Stomach (tissue), 4 donors: ENCODE measurements at regions not wholly inside any gene's neighbourhood (a gene's known extent, or its start where the extent isn't known, plus 50 kb on each side); places are given as distances from the start of the nearest gene placed in this dataset.

Experiments
- POLR2AphosphoS5 ChIP-seq, 3 donors: sonication (generic); formaldehyde crosslinking; IDR thresholded peaks; one replicate each; pipeline ENCODE4 v1.6.1; 2016; ENCODE audit warnings: antibody characterized with exemption in 3 of 3
- TF ChIP-seq, protein P1 (sequence below), 7 experiments: fragments of 450-650 bp in 4 of 7; fragments of 200-600 bp in 3 of 7; sonication (generic) in 3 of 7; IDR thresholded peaks; one replicate each; pipeline ENCODE4 v1.5.1; 2016 to 2019; ENCODE audit warnings: antibody characterized with exemption in 7 of 7, control low read depth in 2 of 7, mild to moderate bottlenecking in 1 of 7

DNA sequence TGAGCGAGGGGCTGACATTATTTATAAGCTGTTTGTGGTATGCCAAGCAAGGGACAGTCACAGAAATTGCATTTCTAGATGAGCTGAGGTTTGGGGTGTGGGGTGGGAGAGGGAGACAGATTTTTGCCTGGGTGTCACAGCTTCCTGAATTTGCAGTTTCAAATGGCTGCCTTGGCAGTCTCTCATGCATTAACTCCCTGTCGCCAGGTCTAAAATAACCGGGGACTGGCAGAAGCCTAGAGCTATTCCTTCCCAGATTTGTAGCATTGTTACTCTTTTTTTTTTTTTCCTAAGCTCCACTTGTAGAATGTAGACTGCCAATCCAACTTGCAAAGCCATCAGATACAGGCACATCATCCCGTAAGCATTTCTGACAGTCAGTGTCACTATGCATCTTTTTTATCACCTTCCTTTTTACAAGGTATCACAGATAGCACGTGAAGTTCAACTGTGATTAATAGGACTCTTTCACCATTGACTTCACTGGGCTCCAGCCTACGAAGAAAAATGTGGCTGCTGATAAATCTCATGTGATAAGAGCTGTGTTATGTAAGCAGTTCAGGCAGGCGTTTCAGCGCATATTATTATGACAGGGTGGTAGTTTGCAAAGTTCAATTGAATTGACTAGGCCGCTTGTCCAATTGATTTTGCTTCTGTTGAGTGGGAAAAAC is 130.7 kb upstream of the CELF2 start:
- TF ChIP-seq, protein P1, sequence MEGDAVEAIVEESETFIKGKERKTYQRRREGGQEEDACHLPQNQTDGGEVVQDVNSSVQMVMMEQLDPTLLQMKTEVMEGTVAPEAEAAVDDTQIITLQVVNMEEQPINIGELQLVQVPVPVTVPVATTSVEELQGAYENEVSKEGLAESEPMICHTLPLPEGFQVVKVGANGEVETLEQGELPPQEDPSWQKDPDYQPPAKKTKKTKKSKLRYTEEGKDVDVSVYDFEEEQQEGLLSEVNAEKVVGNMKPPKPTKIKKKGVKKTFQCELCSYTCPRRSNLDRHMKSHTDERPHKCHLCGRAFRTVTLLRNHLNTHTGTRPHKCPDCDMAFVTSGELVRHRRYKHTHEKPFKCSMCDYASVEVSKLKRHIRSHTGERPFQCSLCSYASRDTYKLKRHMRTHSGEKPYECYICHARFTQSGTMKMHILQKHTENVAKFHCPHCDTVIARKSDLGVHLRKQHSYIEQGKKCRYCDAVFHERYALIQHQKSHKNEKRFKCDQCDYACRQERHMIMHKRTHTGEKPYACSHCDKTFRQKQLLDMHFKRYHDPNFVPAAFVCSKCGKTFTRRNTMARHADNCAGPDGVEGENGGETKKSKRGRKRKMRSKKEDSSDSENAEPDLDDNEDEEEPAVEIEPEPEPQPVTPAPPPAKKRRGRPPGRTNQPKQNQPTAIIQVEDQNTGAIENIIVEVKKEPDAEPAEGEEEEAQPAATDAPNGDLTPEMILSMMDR (IDR thresholded peaks at IDR 0.05): no peak
- no peak for TF ChIP-seq POLR2AphosphoS5 (IDR thresholded peaks at IDR 0.05)
